WTC11 (cell line): ENCODE measurements at regions not wholly inside any gene's neighbourhood (a gene's known extent, or its start where the extent isn't known, plus 50 kb on each side); places are given as distances from the start of the nearest gene placed in this dataset.

ENCODE experiments used
- ATAC-seq: fragments of 200-7000 bp; cut with Tn5 transposase; 2 replicates; pipeline ENCODE4 v1.10.0; 2021; ENCODE audit warnings: mild to moderate bottlenecking, moderate library complexity
- CTCF ChIA-PET: fragments of 300-600 bp; sonication (Branson Sonifier 250); formaldehyde crosslinking; loops from one replicate; lab custom pipeline; 2021; ENCODE audit warnings: antibody characterized with exemption; lab: Charles Lee
- POLR2A ChIA-PET: fragments of 350-600 bp; sonication (Branson Sonifier 250); formaldehyde crosslinking; loops from one replicate; lab custom pipeline; 2021; ENCODE audit warnings: antibody characterized with exemption; lab: Charles Lee
- DNase-seq: peaks from one replicate; pipeline ENCODE4 v3.0.0; 2021; ENCODE audit warnings: low spot score
- H3K27ac Mint-ChIP-seq: 2 replicates; pipeline ENCODE4 v1.8.0; 2021; ENCODE audit warnings: mixed read lengths
- H3K27me3 Mint-ChIP-seq: 2 replicates; pipeline ENCODE4 v1.8.0; 2021; ENCODE audit warnings: low read depth, mild to moderate bottlenecking, moderate library complexity, mixed read lengths
- H3K36me3 Mint-ChIP-seq: 2 replicates; pipeline ENCODE4 v1.8.0; 2021; ENCODE audit warnings: mixed read lengths
- H3K4me1 Mint-ChIP-seq: 2 replicates; pipeline ENCODE4 v1.8.0; 2022; ENCODE audit warnings: mixed read lengths
- H3K4me3 Mint-ChIP-seq: 2 replicates; pipeline ENCODE4 v1.8.0; 2021; ENCODE audit warnings: mild to moderate bottlenecking, moderate library complexity, mixed read lengths
- H3K9me3 Mint-ChIP-seq: 2 replicates; pipeline ENCODE4 v1.8.0; 2021; ENCODE audit warnings: mixed read lengths
- AFF4 ChIP-seq: sonication (generic); formaldehyde crosslinking; IDR thresholded peaks from 2 replicates; pipeline ENCODE4 v1.8.1; 2023; ENCODE audit warnings: mild to moderate bottlenecking, missing genetic modification reagents, borderline replicate concordance
- ATF2 ChIP-seq: sonication (generic); formaldehyde crosslinking; IDR thresholded peaks from 2 replicates; pipeline ENCODE4 v1.8.1; 2022; ENCODE audit warnings: low read depth, missing genetic modification reagents, borderline replicate concordance
- CDX4 ChIP-seq: fragments of 250-450 bp; sonication (Bioruptor Pico); IDR thresholded peaks from 2 replicates; pipeline ENCODE4 v1.9.0; 2021; ENCODE audit warnings: moderate library complexity, mild to moderate bottlenecking, inconsistent platforms, borderline replicate concordance
- E2F5 ChIP-seq: sonication (generic); formaldehyde crosslinking; IDR thresholded peaks from 2 replicates; pipeline ENCODE4 v1.8.1; 2022; ENCODE audit warnings: mild to moderate bottlenecking, moderate library complexity, missing genetic modification reagents
- ETV6 ChIP-seq: sonication (generic); formaldehyde crosslinking; IDR thresholded peaks from 2 replicates; pipeline ENCODE4 v1.8.1; 2022; ENCODE audit warnings: mild to moderate bottlenecking, missing genetic modification reagents
- GRHL2 ChIP-seq: fragments of 250-450 bp; sonication (Bioruptor Pico); IDR thresholded peaks from 2 replicates; pipeline ENCODE4 v1.8.0; 2022; ENCODE audit warnings: mild to moderate bottlenecking, moderate library complexity; ENCODE audit not compliant: insufficient replicate concordance, severe bottlenecking
- MYBL2 ChIP-seq: sonication (generic); formaldehyde crosslinking; IDR thresholded peaks from 2 replicates; pipeline ENCODE4 v1.8.1; 2023; ENCODE audit warnings: mild to moderate bottlenecking, moderate library complexity, missing genetic modification reagents
- RELA ChIP-seq: sonication (generic); formaldehyde crosslinking; IDR thresholded peaks from 2 replicates; pipeline ENCODE4 v1.8.1; 2022; ENCODE audit warnings: missing genetic modification reagents, mild to moderate bottlenecking, borderline replicate concordance
- RORB ChIP-seq: fragments of 250-450 bp; sonication (Bioruptor Pico); IDR thresholded peaks from 2 replicates; pipeline ENCODE4 v1.9.0; 2021; ENCODE audit warnings: mild to moderate bottlenecking
- USF2 ChIP-seq: sonication (generic); formaldehyde crosslinking; IDR thresholded peaks from 2 replicates; pipeline ENCODE4 v1.8.1; 2023; ENCODE audit warnings: mild to moderate bottlenecking, missing genetic modification reagents, moderate library complexity
- ZNF121 ChIP-seq: sonication (generic); formaldehyde crosslinking; IDR thresholded peaks from 2 replicates; pipeline ENCODE4 v1.8.0; 2023; ENCODE audit warnings: missing genetic modification reagents
- ZNF423 ChIP-seq: fragments of 250-450 bp; sonication (Bioruptor Pico); IDR thresholded peaks from 2 replicates; pipeline ENCODE4 v2.1.2; 2022; ENCODE audit warnings: mild to moderate bottlenecking, moderate library complexity
- ZNF425 ChIP-seq: fragments of 250-450 bp; sonication (Bioruptor Pico); conservative IDR thresholded peaks from 2 replicates; pipeline ENCODE4 v1.9.0; 2021; ENCODE audit warnings: mild to moderate bottlenecking
- TF ChIP-seq, protein P1 (sequence below): sonication (generic); formaldehyde crosslinking; IDR thresholded peaks from 2 replicates; pipeline ENCODE4 v1.8.1; 2023; ENCODE audit warnings: mild to moderate bottlenecking, moderate library complexity, missing genetic modification reagents
- TF ChIP-seq, protein P2 (sequence below): sonication (generic); formaldehyde crosslinking; conservative IDR thresholded peaks from 2 replicates; pipeline ENCODE4 v1.8.1; 2023; ENCODE audit warnings: mild to moderate bottlenecking, low read depth, missing genetic modification reagents, moderate library complexity

DNA sequence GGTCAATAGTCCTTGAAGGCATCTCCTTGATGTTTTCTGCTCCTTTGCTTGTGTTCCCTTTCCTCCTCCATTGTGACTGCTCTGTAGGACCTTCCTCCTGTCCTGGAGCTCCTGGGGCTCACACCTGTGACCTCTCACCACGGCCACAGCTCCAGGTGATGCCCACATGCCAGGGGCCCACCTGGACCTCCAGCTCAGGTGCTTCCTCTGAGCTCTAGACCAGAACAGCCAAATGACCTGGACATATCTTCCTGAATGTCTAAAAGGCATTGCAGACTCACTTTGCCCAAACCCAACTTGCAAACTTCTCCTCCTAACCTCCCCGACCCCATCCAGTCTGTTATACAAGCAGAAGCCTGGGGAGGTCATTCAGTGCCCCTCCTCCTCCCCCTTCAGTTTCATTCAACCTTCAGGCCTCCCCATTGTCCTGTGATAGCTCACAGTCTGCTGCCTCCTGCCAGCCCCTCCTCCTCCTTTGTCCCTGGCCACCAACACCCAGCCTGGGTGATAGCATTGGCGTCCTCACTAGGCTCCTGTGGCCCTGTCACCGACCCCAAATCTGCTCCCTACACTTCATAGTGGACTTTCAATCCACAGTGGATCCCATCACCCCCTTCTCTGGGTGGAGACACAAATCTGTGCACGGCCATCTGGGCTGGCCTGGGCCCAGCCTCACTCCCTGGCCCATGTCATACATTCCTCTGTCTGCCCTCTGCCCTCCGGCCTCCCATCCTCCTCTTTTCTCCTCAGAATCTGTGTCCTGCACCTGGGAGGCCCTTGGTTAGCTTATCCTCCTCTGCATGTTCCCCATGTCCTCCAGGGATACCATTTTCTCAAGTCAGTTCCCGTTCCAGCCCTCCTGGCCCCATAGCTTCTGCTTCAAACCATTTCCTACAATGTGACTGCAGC is 310.4 kb upstream of the HDAC4 start:
- no peak overlapping the region for H3K27ac Mint-ChIP-seq
- CTCF ChIA-PET, result no interaction called here
- POLR2A ChIA-PET, result no interaction called here
- no peak overlapping the region for H3K4me3 Mint-ChIP-seq
- peaks cover 8% of the 10 kb centered on the region for H3K36me3 Mint-ChIP-seq
- DNase-seq, result no peak
- H3K9me3 Mint-ChIP-seq, result peaks cover 35% of the 10 kb centered on the region
- peaks cover 2% of the 10 kb centered on the region; the same call in 1 of the 2 replicates for H3K27me3 Mint-ChIP-seq
- H3K4me1 Mint-ChIP-seq, result peaks cover 5% of the 10 kb centered on the region
- no peak for TF ChIP-seq RORB
- no peak for TF ChIP-seq ATF2 (CRISPR knock-in tag)
- no peak for TF ChIP-seq MYBL2 (CRISPR knock-in tag)
- no peak for TF ChIP-seq ZNF121
- no peak for TF ChIP-seq ZNF423 (CRISPR knock-in tag)
- TF ChIP-seq RELA (CRISPR knock-in tag), result no peak
- TF ChIP-seq ZNF425, result no peak
- no peak for TF ChIP-seq ETV6 (CRISPR knock-in tag)
- no peak for TF ChIP-seq CDX4
- no peak for TF ChIP-seq GRHL2 (CRISPR knock-in tag)
- TF ChIP-seq, protein P1, sequence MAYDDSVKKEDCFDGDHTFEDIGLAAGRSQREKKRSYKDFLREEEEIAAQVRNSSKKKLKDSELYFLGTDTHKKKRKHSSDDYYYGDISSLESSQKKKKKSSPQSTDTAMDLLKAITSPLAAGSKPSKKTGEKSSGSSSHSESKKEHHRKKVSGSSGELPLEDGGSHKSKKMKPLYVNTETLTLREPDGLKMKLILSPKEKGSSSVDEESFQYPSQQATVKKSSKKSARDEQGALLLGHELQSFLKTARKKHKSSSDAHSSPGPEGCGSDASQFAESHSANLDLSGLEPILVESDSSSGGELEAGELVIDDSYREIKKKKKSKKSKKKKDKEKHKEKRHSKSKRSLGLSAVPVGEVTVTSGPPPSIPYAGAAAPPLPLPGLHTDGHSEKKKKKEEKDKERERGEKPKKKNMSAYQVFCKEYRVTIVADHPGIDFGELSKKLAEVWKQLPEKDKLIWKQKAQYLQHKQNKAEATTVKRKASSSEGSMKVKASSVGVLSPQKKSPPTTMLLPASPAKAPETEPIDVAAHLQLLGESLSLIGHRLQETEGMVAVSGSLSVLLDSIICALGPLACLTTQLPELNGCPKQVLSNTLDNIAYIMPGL (CRISPR knock-in tag), result no peak
- no peak for TF ChIP-seq E2F5
- no peak for TF ChIP-seq USF2 (CRISPR knock-in tag)
- TF ChIP-seq, protein P2, sequence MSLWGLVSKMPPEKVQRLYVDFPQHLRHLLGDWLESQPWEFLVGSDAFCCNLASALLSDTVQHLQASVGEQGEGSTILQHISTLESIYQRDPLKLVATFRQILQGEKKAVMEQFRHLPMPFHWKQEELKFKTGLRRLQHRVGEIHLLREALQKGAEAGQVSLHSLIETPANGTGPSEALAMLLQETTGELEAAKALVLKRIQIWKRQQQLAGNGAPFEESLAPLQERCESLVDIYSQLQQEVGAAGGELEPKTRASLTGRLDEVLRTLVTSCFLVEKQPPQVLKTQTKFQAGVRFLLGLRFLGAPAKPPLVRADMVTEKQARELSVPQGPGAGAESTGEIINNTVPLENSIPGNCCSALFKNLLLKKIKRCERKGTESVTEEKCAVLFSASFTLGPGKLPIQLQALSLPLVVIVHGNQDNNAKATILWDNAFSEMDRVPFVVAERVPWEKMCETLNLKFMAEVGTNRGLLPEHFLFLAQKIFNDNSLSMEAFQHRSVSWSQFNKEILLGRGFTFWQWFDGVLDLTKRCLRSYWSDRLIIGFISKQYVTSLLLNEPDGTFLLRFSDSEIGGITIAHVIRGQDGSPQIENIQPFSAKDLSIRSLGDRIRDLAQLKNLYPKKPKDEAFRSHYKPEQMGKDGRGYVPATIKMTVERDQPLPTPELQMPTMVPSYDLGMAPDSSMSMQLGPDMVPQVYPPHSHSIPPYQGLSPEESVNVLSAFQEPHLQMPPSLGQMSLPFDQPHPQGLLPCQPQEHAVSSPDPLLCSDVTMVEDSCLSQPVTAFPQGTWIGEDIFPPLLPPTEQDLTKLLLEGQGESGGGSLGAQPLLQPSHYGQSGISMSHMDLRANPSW (CRISPR knock-in tag), result no peak
- no peak for TF ChIP-seq AFF4
- no peak for ATAC-seq
